ENCODE measurements at regions not wholly inside any gene's neighbourhood (a gene's known extent, or its start where the extent isn't known, plus 50 kb on each side); places are given as distances from the start of the nearest gene placed in this dataset.

DNA sequence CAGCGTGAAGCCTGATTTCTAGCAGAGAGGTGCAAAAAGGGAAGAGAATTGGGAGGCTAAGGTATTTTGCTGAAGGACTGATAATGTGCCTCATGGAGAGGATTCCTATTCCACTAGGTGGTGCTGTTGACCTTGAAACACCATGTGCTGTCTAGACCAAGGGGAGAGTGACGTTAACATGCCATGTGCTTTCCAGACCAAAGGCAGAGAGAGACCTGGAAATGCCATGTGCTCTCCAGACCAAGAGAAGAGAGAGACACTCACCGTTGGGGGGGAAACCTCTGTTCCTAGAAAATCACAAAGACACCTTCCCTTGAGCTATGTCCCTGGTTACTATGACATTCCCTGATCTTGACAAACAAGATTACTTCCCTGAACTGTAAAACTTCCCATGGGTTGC lies 286.0 kb upstream of the TUSC1 start:
- TF ChIP-seq, protein P1, sequence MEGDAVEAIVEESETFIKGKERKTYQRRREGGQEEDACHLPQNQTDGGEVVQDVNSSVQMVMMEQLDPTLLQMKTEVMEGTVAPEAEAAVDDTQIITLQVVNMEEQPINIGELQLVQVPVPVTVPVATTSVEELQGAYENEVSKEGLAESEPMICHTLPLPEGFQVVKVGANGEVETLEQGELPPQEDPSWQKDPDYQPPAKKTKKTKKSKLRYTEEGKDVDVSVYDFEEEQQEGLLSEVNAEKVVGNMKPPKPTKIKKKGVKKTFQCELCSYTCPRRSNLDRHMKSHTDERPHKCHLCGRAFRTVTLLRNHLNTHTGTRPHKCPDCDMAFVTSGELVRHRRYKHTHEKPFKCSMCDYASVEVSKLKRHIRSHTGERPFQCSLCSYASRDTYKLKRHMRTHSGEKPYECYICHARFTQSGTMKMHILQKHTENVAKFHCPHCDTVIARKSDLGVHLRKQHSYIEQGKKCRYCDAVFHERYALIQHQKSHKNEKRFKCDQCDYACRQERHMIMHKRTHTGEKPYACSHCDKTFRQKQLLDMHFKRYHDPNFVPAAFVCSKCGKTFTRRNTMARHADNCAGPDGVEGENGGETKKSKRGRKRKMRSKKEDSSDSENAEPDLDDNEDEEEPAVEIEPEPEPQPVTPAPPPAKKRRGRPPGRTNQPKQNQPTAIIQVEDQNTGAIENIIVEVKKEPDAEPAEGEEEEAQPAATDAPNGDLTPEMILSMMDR (IDR thresholded peaks at IDR 0.05; ENCODE audit: insufficient read depth, low read length), result no peak
- TF ChIP-seq SPI1 (IDR thresholded peaks at IDR 0.05; ENCODE audit: borderline replicate concordance, low read depth), result peak; percentile 21; the same call in 1 of the 2 replicates
- TF ChIP-seq, protein P2, sequence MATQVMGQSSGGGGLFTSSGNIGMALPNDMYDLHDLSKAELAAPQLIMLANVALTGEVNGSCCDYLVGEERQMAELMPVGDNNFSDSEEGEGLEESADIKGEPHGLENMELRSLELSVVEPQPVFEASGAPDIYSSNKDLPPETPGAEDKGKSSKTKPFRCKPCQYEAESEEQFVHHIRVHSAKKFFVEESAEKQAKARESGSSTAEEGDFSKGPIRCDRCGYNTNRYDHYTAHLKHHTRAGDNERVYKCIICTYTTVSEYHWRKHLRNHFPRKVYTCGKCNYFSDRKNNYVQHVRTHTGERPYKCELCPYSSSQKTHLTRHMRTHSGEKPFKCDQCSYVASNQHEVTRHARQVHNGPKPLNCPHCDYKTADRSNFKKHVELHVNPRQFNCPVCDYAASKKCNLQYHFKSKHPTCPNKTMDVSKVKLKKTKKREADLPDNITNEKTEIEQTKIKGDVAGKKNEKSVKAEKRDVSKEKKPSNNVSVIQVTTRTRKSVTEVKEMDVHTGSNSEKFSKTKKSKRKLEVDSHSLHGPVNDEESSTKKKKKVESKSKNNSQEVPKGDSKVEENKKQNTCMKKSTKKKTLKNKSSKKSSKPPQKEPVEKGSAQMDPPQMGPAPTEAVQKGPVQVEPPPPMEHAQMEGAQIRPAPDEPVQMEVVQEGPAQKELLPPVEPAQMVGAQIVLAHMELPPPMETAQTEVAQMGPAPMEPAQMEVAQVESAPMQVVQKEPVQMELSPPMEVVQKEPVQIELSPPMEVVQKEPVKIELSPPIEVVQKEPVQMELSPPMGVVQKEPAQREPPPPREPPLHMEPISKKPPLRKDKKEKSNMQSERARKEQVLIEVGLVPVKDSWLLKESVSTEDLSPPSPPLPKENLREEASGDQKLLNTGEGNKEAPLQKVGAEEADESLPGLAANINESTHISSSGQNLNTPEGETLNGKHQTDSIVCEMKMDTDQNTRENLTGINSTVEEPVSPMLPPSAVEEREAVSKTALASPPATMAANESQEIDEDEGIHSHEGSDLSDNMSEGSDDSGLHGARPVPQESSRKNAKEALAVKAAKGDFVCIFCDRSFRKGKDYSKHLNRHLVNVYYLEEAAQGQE (IDR thresholded peaks at IDR 0.05; ENCODE audit: insufficient replicate concordance, low read depth), result no peak
- no peak for TF ChIP-seq POLR2AphosphoS5 (IDR thresholded peaks at IDR 0.05; ENCODE audit: low read depth)
- TF ChIP-seq GABPA (IDR thresholded peaks at IDR 0.05; ENCODE audit: low read depth), result no peak
